GM20000 (cell line): ENCODE measurements at regions not wholly inside any gene's neighbourhood (a gene's known extent, or its start where the extent isn't known, plus 50 kb on each side); places are given as distances from the start of the nearest gene placed in this dataset.
A peak's percentile ranks its signal among the peaks of the same experiment; 100 is the strongest.

Source experiments
- DNase-seq: peaks from one replicate; pipeline ENCODE4 v3.0.0; 2012; ENCODE audit warnings: low spot score
- CTCF ChIP-seq: IDR thresholded peaks from 2 replicates; pipeline ENCODE4 v1.5.1; 2012; ENCODE audit warnings: mild to moderate bottlenecking, control low read depth; ENCODE audit errors: extremely low read depth, missing control alignments

GRCh38 chr5:17339841-17340240 lies 122.4 kb downstream of the BASP1 start:
- TF ChIP-seq CTCF, result no peak
- DNase-seq, result no peak

- no peak for DNase-seq
- TF ChIP-seq CTCF, result no peak
Observed at GRCh38 chr5:17340379-17340778, 122.9 kb downstream of the BASP1 start.

- TF ChIP-seq CTCF, result no peak
- no peak for DNase-seq
Observed at GRCh38 chr5:17340819-17341218, 123.4 kb downstream of the BASP1 start.

GRCh38 chr5:17343675-17344074 lies 126.2 kb downstream of the BASP1 start:
- TF ChIP-seq CTCF, result no peak
- peak; percentile 61 for DNase-seq

- TF ChIP-seq CTCF, result no peak
Observed at GRCh38 chr5:17346811-17347210, 129.4 kb downstream of the BASP1 start.

GRCh38 chr5:17352223-17352622 lies 134.8 kb downstream of the BASP1 start:
- TF ChIP-seq CTCF, result no peak
- no peak for DNase-seq

More at GRCh38 chr5:17346811-17347210, 129.4 kb downstream of the BASP1 start:
- DNase-seq, result no peak

- no peak for TF ChIP-seq CTCF
- DNase-seq, result no peak
Observed at GRCh38 chr5:17354265-17354664, 136.8 kb downstream of the BASP1 start.
